Keratinocyte (primary cell): ENCODE measurements at regions not wholly inside any gene's neighbourhood (a gene's known extent, or its start where the extent isn't known, plus 50 kb on each side); places are given as distances from the start of the nearest gene placed in this dataset.
"Not testable (repeated sequence)": the region's sequence is repeated elsewhere in the genome, so short reads cannot be mapped to it uniquely, and the experiment has no call there.

ENCODE experiments used
- DNase-seq: peaks from one replicate; pipeline ENCODE4 v3.0.0-alpha.2; 2011; ENCODE audit warnings: low read depth, missing footprints, low spot score
- FAIRE-seq: peaks from 2 replicates; lab custom pipeline; 2011; peaks lifted over from hg19 to GRCh38; lab: Jason Lieb, UNC
- H2AFZ ChIP-seq: 2 replicates; pipeline ENCODE4 v1.6.0; 2012; ENCODE audit warnings: low read length, control low read depth, inconsistent platforms; ENCODE audit not compliant: control insufficient read depth
- H3K27ac ChIP-seq: 2 replicates; pipeline ENCODE4 v1.5.1; 2011; ENCODE audit warnings: low read length; ENCODE audit not compliant: control insufficient read depth, insufficient read depth
- H3K27me3 ChIP-seq: 3 replicates; pipeline ENCODE4 v1.6.0; 2011; ENCODE audit warnings: low read length; ENCODE audit not compliant: control insufficient read depth, insufficient read depth; ENCODE audit errors: extremely low read depth
- H3K36me3 ChIP-seq, 2 experiments: 2 replicates in 1 of 2; 3 replicates in 1 of 2; pipeline ENCODE4 v1.5.1; 2011; ENCODE audit warnings: low read length in 2 of 2, mild to moderate bottlenecking in 1 of 2; ENCODE audit not compliant: control insufficient read depth in 2 of 2, insufficient read depth in 2 of 2; ENCODE audit errors: extremely low read depth in 1 of 2
- H3K4me1 ChIP-seq: 3 replicates; pipeline ENCODE4 v1.5.1; 2011; ENCODE audit warnings: low read length; ENCODE audit not compliant: control insufficient read depth, insufficient read depth; ENCODE audit errors: extremely low read depth
- H3K4me2 ChIP-seq: 3 replicates; pipeline ENCODE4 v1.6.0; 2011; ENCODE audit warnings: low read depth, low read length; ENCODE audit not compliant: control insufficient read depth, insufficient read depth; ENCODE audit errors: extremely low read depth
- H3K4me3 ChIP-seq, 3 experiments: fragments of 200-600 bp in 1 of 3; sonication (generic) in 1 of 3; 2 replicates in 2 of 3; 3 replicates in 1 of 3; pipeline ENCODE4 v1.5.1; 2011 to 2016; ENCODE audit warnings: low read length in 3 of 3, mild to moderate bottlenecking in 3 of 3, control low read depth in 2 of 3, inconsistent platforms in 1 of 3, low read depth in 1 of 3, mixed read lengths in 1 of 3, mixed run types in 1 of 3, moderate library complexity in 1 of 3; ENCODE audit not compliant: control insufficient read depth in 2 of 3, insufficient read depth in 2 of 3; ENCODE audit errors: extremely low read depth in 1 of 3
- H3K79me2 ChIP-seq: 2 replicates; pipeline ENCODE4 v1.6.0; 2012; ENCODE audit warnings: low read length; ENCODE audit not compliant: control insufficient read depth, insufficient read depth
- H3K9ac ChIP-seq: 3 replicates; pipeline ENCODE4 v1.6.0; 2011; ENCODE audit warnings: low read length; ENCODE audit not compliant: control insufficient read depth, insufficient read depth; ENCODE audit errors: extremely low read depth
- H3K9me1 ChIP-seq: 3 replicates; pipeline ENCODE4 v1.6.0; 2011; ENCODE audit warnings: low read length; ENCODE audit not compliant: control insufficient read depth, insufficient read depth; ENCODE audit errors: extremely low read depth
- H3K9me3 ChIP-seq: 2 replicates; pipeline ENCODE4 v1.5.1; 2012; ENCODE audit warnings: low read depth, low read length; ENCODE audit not compliant: control insufficient read depth
- H4K20me1 ChIP-seq: 3 replicates; pipeline ENCODE4 v1.6.0; 2011; ENCODE audit warnings: low read length; ENCODE audit not compliant: control insufficient read depth, insufficient read depth; ENCODE audit errors: extremely low read depth
- CTCF ChIP-seq, 3 experiments: IDR thresholded peaks in 1 of 3; conservative IDR thresholded peaks in 1 of 3; optimal IDR thresholded peaks in 1 of 3; 2 replicates in 2 of 3; 3 replicates in 1 of 3; pipeline versions ENCODE3 to v1.5.1; 2011; ENCODE audit warnings: low read length in 3 of 3, mild to moderate bottlenecking in 3 of 3, moderate library complexity in 2 of 3, control low read depth in 1 of 3, inconsistent platforms in 1 of 3; ENCODE audit not compliant: insufficient read depth in 2 of 3; ENCODE audit errors: extremely low read depth in 1 of 3
- EZH2 ChIP-seq: IDR thresholded peaks from one replicate; pipeline ENCODE4 v1.6.1; 2012; ENCODE audit warnings: inconsistent platforms, mild to moderate bottlenecking, low read length, moderate library complexity
- dilution Hi-C: fragments of 300-500 bp; cut with MboI; formaldehyde crosslinking; loops from one replicate; pipeline ENCODE4 v1.7.0; 2020; ENCODE audit warnings: low sequenced_read_pairs; ENCODE audit not compliant: extremely low pct_ligation_motif_present

- no peaks in the 10 kb centered on the region for H3K36me3 ChIP-seq
- H4K20me1 ChIP-seq = no peaks in the 10 kb centered on the region
- H3K4me3 ChIP-seq = no peak overlapping the region
- no peak overlapping the region for H2AFZ ChIP-seq
- no peaks in the 10 kb centered on the region for H3K79me2 ChIP-seq
- no peak for TF ChIP-seq EZH2
- TF ChIP-seq CTCF (optimal IDR thresholded peaks at IDR 0.05 in 1 of 3, IDR thresholded peaks at IDR 0.05 in 1 of 3, conservative IDR thresholded peaks at IDR 0.05 in 1 of 3; ENCODE audit: extremely low read depth in 1 of 3, insufficient read depth in 2 of 3, low read length in 3 of 3) = no peak
- H3K9ac ChIP-seq = no peak overlapping the region
- no peaks in the 10 kb centered on the region for H3K27me3 ChIP-seq
- FAIRE-seq = no peak
- H3K9me3 ChIP-seq = no peaks in the 10 kb centered on the region
- H3K27ac ChIP-seq = no peak overlapping the region
- H3K4me1 ChIP-seq = peaks cover 29% of the 10 kb centered on the region
- no peak for DNase-seq
- H3K4me2 ChIP-seq = no peak overlapping the region
- dilution Hi-C loops = no loop called here
- no peaks in the 10 kb centered on the region for H3K9me1 ChIP-seq
Observed at GRCh38 chr21:18550361-18550760, 146.8 kb upstream of the TMPRSS15 start.

- Histone ChIP-seq H2AFZ (no peak overlapping the region), H3K4me1 (peaks cover 6% of the 10 kb centered on the region), H4K20me1 (no peaks in the 10 kb centered on the region), H3K4me2 (no peak overlapping the region), H3K9me1 (no peaks in the 10 kb centered on the region), H3K79me2 (no peaks in the 10 kb centered on the region), H3K27me3 (no peaks in the 10 kb centered on the region), H3K27ac (no peak overlapping the region), H3K9me3 (no peaks in the 10 kb centered on the region), H3K4me3 (no peak overlapping the region), H3K9ac (no peak overlapping the region), H3K36me3 (no peaks in the 10 kb centered on the region)
- dilution Hi-C loops = no loop called here
- TF ChIP-seq EZH2 (no peak), CTCF (optimal IDR thresholded peaks at IDR 0.05 in 1 of 3, IDR thresholded peaks at IDR 0.05 in 1 of 3, conservative IDR thresholded peaks at IDR 0.05 in 1 of 3; ENCODE audit: extremely low read depth in 1 of 3, insufficient read depth in 2 of 3, low read length in 3 of 3) (no peak)
- FAIRE-seq (no peak), DNase-seq (no peak)
Observed at GRCh38 chr21:18553786-18554185, 150.2 kb upstream of the TMPRSS15 start.

- H3K4me1 ChIP-seq, dilution Hi-C loops, H3K4me3 ChIP-seq, H3K27ac ChIP-seq, H3K9ac ChIP-seq, H3K79me2 ChIP-seq, FAIRE-seq, H3K27me3 ChIP-seq, H4K20me1 ChIP-seq, H3K36me3 ChIP-seq, H2AFZ ChIP-seq, H3K9me3 ChIP-seq, H3K4me2 ChIP-seq, H3K9me1 ChIP-seq, DNase-seq: not testable (repeated sequence)
Observed at GRCh38 chr21:18567770-18568169, 164.2 kb upstream of the TMPRSS15 start.
